ENCODE measurements at regions not wholly inside any gene's neighbourhood (a gene's known extent, or its start where the extent isn't known, plus 50 kb on each side); places are given as distances from the start of the nearest gene placed in this dataset.

DNA sequence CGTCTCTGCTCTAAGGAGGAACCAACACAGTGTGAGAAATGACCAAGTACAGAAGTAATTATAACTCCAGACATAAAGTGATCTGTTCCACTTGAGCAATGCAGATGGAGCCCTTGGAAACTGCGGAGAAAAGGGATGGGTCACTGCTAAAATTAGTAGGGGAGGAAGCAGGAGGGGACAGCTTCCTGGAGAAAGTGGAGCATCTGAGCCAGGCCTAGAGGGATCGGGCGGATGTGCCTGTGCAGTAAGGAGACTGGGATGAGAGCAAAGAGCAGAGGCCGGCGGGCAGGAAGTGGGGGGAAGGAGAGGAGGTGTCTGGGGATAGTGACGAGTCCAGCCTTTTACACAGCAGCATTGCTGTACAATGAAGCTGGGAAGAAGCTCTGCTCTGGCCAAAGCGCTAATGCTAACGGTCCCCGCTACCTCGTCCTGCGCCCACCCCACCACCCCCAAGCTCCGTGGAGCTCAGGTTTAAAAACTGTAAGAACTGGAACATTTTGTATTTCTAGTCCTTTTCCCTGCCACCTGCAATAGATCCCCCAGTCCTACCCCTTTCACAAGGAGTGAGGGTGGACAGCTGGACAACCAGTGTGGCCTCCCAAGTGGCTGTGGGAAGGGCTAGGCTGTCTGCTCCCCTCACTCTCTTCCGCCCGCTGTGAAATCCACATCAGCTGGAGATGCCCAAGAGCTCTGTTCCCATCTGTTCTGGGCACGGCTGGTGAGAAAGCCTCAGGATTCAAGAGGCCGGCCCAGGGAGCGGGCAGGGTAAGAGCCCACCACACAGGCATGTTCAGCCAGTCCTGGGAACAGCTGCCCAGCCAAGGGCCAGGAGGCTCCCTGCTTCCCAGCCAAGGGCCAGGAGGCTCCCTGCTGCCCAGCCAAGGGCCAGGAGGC lies 53.0 kb upstream of the HES1 start:
- ATAC-seq (replicated peaks in 6 of 8) = peak in 4 of 8 experiments; percentile 20 to 62 (median 42)
- WGBS, 10 experiments = 8 to 100% (median 67%) methylated on average over 1 to 14 of the region's 18 CpGs; no CpG with 5 or more reads in 2 of the 10 experiments
- in situ Hi-C loops (cut with MboI; ENCODE audit: low pct_unique_long_range_greater_than_20kb in 2 of 9, low sequenced_read_pairs in 9 of 9, unreplicated experiment in 9 of 9) = no loop called here
- H3K4me3 ChIP-seq = no peak overlapping the region
- peaks cover 34 to 63% of the 10 kb centered on the region in 2 donors for H3K4me1 ChIP-seq (replicated peaks in 1 of 2)
- no peak overlapping the region for H3K27ac ChIP-seq

DNA sequence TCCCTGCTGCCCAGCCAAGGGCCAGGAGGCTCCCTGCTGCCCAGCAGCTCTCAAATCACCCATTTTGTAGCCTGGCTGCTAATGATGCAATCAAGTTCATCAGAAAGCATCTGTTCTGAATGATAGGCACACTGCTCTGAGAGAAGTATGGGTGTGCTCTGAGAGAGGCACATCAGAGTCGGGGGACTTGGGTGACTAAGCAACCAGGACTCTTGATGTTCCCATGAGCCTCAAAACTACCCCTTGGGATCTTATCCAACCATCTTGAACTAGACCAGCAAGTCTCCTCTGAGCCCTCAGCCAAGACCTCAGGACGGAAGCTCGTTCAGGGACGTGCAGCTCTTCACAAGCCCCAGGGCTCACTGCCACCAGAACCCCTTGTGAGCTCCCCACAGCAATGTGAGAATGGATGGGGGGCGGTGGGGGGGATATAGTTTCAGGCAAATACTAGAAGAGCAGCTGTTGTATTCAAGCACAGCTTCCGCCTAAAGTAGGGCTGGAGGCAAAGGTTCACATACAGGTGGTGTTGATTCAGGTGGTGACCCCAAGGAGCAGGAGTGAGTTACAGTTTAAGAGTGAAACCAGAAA lies 52.2 kb upstream of the HES1 start:
- WGBS, 10 experiments = 70 to 100% (median 93%) methylated on average over 1 to 5 of the region's 6 CpGs; no CpG with 5 or more reads in 4 of the 10 experiments
- in situ Hi-C loops (cut with MboI; ENCODE audit: low pct_unique_long_range_greater_than_20kb in 2 of 9, low sequenced_read_pairs in 9 of 9, unreplicated experiment in 9 of 9) = no loop called here
- ATAC-seq (replicated peaks in 6 of 8) = no peak
- Histone ChIP-seq H3K27ac (no peak overlapping the region), H3K4me1 (replicated peaks in 1 of 2) (peaks cover 34 to 58% of the 10 kb centered on the region in 2 donors), H3K4me3 (no peak overlapping the region)

DNA sequence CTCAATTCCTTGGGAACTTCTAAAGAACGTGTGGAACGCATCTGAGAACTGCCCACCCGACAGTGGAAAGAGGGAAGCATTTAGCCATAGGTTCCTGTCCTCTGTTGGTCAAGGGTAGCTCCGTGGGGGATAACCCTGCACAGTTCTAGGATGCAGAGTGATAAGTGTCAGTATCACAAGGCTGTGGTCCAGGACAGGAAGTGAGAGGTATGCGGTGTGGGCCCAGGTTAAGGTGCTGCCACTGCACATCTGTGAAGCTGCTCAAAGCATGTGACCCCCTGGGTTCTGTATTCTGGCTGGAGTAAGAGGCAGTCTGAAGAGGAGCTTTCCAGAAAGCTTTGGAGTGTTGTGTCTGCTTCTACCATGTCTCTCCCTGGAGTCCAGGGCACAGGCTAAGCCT lies 51.7 kb upstream of the HES1 start:
- 79 to 100% (median 93%) methylated on average over 2 to 5 of the region's 5 CpGs; no CpG with 5 or more reads in 2 of the 10 experiments for WGBS, 10 experiments
- no peak for ATAC-seq (replicated peaks in 6 of 8)
- Histone ChIP-seq H3K4me1 (replicated peaks in 1 of 2) (peaks cover 30 to 53% of the 10 kb centered on the region in 2 donors), H3K27ac (no peak overlapping the region), H3K4me3 (no peak overlapping the region)
- in situ Hi-C loops (cut with MboI; ENCODE audit: low pct_unique_long_range_greater_than_20kb in 2 of 9, low sequenced_read_pairs in 9 of 9, unreplicated experiment in 9 of 9) = no loop called here
